ENCODE measurements at regions not wholly inside any gene's neighbourhood (a gene's known extent, or its start where the extent isn't known, plus 50 kb on each side); places are given as distances from the start of the nearest gene placed in this dataset.

DNA sequence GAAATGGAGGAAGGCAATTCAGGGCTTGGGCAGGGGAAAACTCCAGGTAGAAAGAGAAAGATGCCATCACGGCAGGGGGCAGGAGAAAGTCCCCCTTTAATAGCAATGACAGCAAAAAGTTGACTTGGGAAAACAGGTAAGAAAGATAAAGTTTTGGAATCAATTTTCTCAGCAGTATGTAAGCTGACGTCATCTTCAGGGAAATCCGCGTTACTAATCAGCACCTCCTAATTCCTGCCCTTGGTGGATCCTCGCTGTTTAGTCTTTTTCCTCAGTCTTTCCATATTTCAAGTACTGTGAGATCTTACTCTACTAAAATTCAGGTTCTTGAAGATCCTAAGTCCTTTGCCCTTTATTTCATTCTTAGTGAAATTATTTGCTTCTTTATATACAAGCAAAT is 233.0 kb downstream of the MREG start:
- TF ChIP-seq POLR2AphosphoS5 (IDR thresholded peaks at IDR 0.05; ENCODE audit: low read depth, low read length), result no peak
- TF ChIP-seq, protein P1, sequence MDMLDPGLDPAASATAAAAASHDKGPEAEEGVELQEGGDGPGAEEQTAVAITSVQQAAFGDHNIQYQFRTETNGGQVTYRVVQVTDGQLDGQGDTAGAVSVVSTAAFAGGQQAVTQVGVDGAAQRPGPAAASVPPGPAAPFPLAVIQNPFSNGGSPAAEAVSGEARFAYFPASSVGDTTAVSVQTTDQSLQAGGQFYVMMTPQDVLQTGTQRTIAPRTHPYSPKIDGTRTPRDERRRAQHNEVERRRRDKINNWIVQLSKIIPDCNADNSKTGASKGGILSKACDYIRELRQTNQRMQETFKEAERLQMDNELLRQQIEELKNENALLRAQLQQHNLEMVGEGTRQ (IDR thresholded peaks at IDR 0.05; ENCODE audit: borderline replicate concordance, low read depth, low read length), result no peak

All from SK-N-SH (cell line).